Effector memory CD4-positive, alpha-beta T cell (primary cell): ENCODE measurements at regions not wholly inside any gene's neighbourhood (a gene's known extent, or its start where the extent isn't known, plus 50 kb on each side); places are given as distances from the start of the nearest gene placed in this dataset.

Experiments
- DNase-seq, 3 donors: peaks; one replicate each; pipeline ENCODE4 v3.0.0-alpha.2; 2020
- H3K27ac ChIP-seq: 2 replicates; pipeline ENCODE4 v1.7.0; 2013; ENCODE audit warnings: mild to moderate bottlenecking, low read length, moderate library complexity; ENCODE audit not compliant: insufficient read depth, poor library complexity, severe bottlenecking
- H3K27me3 ChIP-seq: replicated peaks from 2 replicates; pipeline ENCODE4 v1.7.0; 2013; ENCODE audit warnings: mild to moderate bottlenecking, low read length; ENCODE audit not compliant: insufficient read depth, control insufficient read depth, poor library complexity, severe bottlenecking
- H3K36me3 ChIP-seq: 2 replicates; pipeline ENCODE4 v1.7.0; 2013; ENCODE audit warnings: mild to moderate bottlenecking, low read length, moderate library complexity; ENCODE audit not compliant: control insufficient read depth, insufficient read depth
- H3K4me1 ChIP-seq: 2 replicates; pipeline ENCODE4 v1.7.0; 2013; ENCODE audit warnings: low read length, mild to moderate bottlenecking; ENCODE audit not compliant: control insufficient read depth, insufficient read depth, poor library complexity, severe bottlenecking
- H3K4me3 ChIP-seq: 2 replicates; pipeline ENCODE4 v1.7.0; 2013; ENCODE audit warnings: low read length, low read depth, mild to moderate bottlenecking; ENCODE audit not compliant: insufficient read depth, poor library complexity, severe bottlenecking
- H3K9me3 ChIP-seq: 2 replicates; pipeline ENCODE4 v1.7.0; 2013; ENCODE audit warnings: mild to moderate bottlenecking, low read length, moderate library complexity; ENCODE audit not compliant: control insufficient read depth

DNA sequence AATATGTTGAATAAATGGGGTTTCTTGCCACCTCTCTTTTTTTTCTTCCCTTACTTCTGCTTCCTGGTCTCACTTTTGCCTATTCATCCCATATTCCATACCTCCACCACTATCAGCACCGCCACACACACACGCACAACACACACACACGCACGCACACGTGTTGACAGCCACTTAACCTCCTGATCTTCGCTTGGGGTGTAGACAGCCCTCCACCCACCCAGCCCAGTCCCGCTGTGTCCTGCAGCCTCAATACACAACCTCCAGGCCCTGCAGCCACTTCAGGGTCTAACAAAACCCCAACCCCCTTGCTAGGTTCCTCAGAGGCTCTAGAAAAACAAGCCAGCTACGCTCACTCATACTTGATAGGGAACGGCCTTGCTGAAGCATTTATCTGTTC, 72.3 kb downstream of the LINC00237 start:
- Histone ChIP-seq H3K27ac (no peak overlapping the region), H3K27me3 (no peaks in the 10 kb centered on the region), H3K4me1 (no peaks in the 10 kb centered on the region), H3K4me3 (no peak overlapping the region), H3K36me3 (no peaks in the 10 kb centered on the region), H3K9me3 (no peaks in the 10 kb centered on the region)
- no peak for DNase-seq

DNA sequence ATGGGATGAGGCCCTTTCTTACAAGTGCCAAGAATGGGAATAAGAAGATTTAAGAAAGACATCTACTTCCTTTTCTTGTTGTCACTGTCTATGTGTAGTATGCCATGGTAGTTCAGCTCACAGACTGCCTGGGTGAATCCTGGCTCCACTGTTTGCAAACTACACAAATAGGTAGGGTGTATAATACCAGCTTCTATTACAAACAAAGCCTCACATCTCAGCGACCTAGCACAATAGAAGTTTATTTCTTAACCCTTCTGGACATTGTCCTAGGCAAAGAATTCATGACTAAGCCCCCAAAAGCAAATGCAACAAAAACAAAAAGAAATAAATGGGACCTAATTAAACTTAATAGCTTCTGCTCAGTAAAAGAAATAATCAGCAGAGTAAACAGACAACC, 74.5 kb downstream of the LINC00237 start:
- Histone ChIP-seq H3K9me3 (no peaks in the 10 kb centered on the region), H3K4me3 (no peak overlapping the region), H3K4me1 (no peaks in the 10 kb centered on the region), H3K36me3 (no peaks in the 10 kb centered on the region), H3K27me3 (no peaks in the 10 kb centered on the region), H3K27ac (no peak overlapping the region)
- DNase-seq: no peak

DNA sequence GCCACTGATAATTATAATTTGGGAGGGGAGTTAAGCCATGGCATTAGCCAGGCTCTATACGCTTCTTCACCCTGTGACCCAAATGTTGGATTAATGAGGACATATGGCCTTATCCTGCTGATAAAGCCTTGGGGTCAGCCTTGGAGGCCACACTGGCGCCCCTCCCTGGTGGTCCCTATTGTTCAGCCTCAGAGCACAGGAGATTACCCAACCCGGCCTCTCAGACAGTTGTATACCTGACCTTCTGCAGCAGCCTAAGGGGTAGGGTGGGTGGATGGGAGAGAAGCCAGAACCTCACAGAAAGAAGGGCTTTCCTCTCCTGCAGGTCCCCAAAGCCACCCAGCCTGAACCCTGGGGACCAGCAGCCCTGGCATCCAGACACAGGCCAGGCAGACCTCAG, 76.8 kb downstream of the LINC00237 start:
- Histone ChIP-seq H3K4me3 (no peak overlapping the region), H3K27ac (no peak overlapping the region)

DNA sequence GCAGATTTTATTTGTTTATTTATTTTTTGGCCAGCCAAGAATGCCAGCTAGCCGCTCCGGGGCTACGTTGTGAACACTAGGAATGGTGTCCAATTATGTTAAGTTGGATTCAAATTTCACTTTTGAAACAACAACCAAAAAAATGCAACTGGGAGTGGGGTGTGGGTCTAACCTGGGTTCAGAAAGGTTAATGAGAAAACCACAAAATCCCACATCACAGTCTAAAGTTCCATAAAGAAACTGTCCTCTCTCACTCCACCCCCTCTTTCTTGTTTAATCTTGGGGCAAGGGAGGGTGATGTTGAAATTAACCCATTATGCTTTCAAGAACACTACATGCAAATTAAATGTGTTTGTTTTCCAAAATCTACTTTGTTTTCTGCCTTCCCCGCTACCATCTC, 77.2 kb downstream of the LINC00237 start:
- Histone ChIP-seq H3K4me1 (no peaks in the 10 kb centered on the region), H3K4me3 (no peak overlapping the region), H3K27me3 (no peaks in the 10 kb centered on the region), H3K27ac (no peak overlapping the region), H3K9me3 (no peaks in the 10 kb centered on the region), H3K36me3 (no peaks in the 10 kb centered on the region)
- DNase-seq: no peak

More for the DNA sequence above, 76.8 kb downstream of the LINC00237 start:
- Histone ChIP-seq H3K27me3 (no peaks in the 10 kb centered on the region), H3K9me3 (no peaks in the 10 kb centered on the region), H3K4me1 (no peaks in the 10 kb centered on the region), H3K36me3 (no peaks in the 10 kb centered on the region)
- no peak for DNase-seq

DNA sequence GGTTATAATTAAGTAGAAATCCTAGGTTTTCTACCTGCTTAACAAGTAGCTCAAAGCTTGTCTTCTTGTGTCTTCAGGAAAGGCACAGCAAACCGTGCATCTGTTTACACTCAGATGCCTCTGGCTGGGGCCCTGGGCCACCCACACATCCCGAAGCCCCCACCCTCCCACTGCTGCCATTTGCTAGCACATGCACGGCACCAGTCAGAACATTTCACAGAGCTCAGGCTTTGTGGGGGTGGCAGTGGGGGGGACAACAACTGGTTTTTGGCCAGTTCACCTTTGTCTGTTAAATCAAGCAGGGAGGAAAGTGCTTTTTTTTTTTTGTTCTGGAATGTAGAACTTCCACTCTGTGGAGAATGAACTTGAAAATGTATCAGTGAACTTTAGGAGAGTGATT, 77.7 kb downstream of the LINC00237 start:
- H3K36me3 ChIP-seq: no peaks in the 10 kb centered on the region
- no peak overlapping the region for H3K4me3 ChIP-seq
- H3K27ac ChIP-seq: no peak overlapping the region
- H3K4me1 ChIP-seq: no peaks in the 10 kb centered on the region
- H3K27me3 ChIP-seq: no peaks in the 10 kb centered on the region
- H3K9me3 ChIP-seq: no peaks in the 10 kb centered on the region
- DNase-seq: no peak

DNA sequence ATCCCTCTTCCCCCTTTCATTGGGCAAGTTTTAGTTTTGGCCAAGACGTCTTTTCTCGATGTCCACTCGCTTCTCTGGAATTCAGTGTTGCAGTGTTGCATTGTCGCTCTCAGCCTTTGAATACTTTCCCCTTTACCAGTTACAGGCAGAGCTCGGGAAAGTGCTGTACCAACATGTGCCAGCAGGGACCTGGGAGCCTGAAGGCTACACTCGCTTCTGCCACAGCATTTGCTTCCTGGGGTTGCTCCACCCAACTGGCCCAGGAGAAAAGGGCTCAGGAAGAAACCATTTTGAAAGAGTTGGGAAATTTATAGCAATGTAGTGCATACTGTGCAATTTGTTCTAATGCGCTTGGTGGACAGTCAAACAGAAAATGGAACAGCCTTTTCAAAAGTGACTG, 78.6 kb downstream of the LINC00237 start:
- H3K27ac ChIP-seq: no peak overlapping the region
- H3K36me3 ChIP-seq: no peaks in the 10 kb centered on the region
- H3K9me3 ChIP-seq: no peaks in the 10 kb centered on the region
- DNase-seq: no peak
- H3K4me1 ChIP-seq: no peaks in the 10 kb centered on the region
- no peak overlapping the region for H3K4me3 ChIP-seq
- H3K27me3 ChIP-seq: no peaks in the 10 kb centered on the region

DNA sequence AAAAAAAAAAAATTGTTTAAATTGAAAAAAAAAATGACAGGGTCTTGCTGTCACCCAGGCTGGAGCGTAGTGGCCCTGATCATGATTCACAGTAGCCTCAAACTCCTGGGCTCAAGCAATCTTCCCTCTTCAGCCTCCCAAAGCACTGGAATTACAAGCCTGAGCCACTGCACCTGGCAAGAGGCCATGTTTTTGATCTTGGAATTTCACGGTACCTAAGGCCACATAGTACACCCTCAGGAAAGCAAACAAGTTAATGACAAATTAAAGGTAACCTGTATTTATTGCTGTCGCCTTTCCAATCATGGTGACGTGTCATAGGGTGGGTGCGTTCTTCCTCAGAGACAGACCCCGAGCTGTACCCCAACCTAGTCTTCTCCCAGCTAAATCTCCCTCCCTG, 79.2 kb downstream of the LINC00237 start:
- no peaks in the 10 kb centered on the region for H3K9me3 ChIP-seq
- H3K27ac ChIP-seq: no peak overlapping the region
- no peak overlapping the region for H3K4me3 ChIP-seq
- no peaks in the 10 kb centered on the region for H3K36me3 ChIP-seq
- no peaks in the 10 kb centered on the region for H3K4me1 ChIP-seq
- no peak for DNase-seq
- H3K27me3 ChIP-seq: no peaks in the 10 kb centered on the region

DNA sequence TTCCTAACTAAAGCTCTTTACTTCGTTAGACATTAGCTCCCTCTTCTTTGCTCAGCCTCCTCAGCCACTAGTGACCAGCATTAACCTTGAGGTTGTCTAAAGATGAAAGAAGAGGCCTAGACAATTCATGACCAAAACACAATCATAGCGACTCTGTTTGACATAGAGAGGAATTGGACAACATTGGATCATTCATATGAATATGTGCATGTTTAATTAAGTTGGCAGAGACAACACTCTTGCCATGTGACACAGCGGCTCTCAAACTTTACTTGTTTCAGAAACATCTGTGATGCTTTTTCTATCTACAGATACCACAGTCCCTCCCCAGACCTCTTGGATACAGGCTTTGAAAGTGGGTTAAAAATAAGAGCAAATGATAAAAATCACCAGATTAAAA, 81.7 kb downstream of the LINC00237 start:
- H3K27me3 ChIP-seq: peaks cover under 1% of the 10 kb centered on the region
- no peaks in the 10 kb centered on the region for H3K4me1 ChIP-seq
- H3K9me3 ChIP-seq: no peaks in the 10 kb centered on the region
- H3K27ac ChIP-seq: no peak overlapping the region
- no peak for DNase-seq
- H3K4me3 ChIP-seq: no peak overlapping the region
- H3K36me3 ChIP-seq: no peaks in the 10 kb centered on the region

DNA sequence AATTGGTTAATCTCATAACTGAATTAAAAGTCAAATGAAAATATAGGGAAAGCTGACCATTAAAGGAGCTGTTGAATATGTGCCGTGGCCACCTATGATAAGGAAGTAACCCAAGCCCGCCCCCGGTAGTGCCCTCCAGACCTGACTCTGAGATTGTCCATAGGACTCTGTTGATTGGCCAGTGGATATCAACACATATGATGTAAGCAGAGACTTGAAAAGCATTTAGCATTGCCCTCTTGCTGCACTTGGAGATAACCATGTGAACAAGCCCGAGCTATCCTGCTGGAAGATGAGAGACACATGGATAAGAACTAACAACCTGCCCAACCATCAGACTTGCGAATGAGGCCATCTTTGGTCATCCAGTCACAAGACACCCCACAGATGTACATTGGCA, 83.2 kb downstream of the LINC00237 start:
- Histone ChIP-seq H3K4me1 (no peaks in the 10 kb centered on the region), H3K36me3 (no peaks in the 10 kb centered on the region), H3K27me3 (peaks cover 2% of the 10 kb centered on the region), H3K9me3 (no peaks in the 10 kb centered on the region), H3K27ac (no peak overlapping the region), H3K4me3 (no peak overlapping the region)
- DNase-seq: no peak

DNA sequence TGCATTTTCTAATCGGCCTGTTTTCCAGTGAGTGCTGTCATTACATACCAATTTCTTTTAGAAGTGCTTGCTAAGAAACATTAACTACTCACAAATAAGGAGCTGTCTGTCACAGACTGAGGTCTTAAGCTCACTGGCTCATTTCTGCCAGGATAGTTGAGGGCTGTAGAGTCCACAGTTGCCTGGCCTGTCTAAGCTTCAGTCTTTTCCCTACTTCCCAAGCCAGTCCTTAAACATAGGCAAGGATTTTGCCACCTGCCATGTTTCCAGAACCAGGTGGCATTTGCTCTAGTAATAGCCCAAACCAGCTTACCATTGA, 84.7 kb downstream of the LINC00237 start:
- H3K27me3 ChIP-seq: peaks cover 2% of the 10 kb centered on the region
- H3K36me3 ChIP-seq: no peaks in the 10 kb centered on the region
- no peaks in the 10 kb centered on the region for H3K4me1 ChIP-seq
- H3K27ac ChIP-seq: no peak overlapping the region
- H3K4me3 ChIP-seq: no peak overlapping the region
- H3K9me3 ChIP-seq: no peaks in the 10 kb centered on the region
- DNase-seq: no peak
